ENCODE measurements at regions not wholly inside any gene's neighbourhood (a gene's known extent, or its start where the extent isn't known, plus 50 kb on each side); places are given as distances from the start of the nearest gene placed in this dataset.

DNA sequence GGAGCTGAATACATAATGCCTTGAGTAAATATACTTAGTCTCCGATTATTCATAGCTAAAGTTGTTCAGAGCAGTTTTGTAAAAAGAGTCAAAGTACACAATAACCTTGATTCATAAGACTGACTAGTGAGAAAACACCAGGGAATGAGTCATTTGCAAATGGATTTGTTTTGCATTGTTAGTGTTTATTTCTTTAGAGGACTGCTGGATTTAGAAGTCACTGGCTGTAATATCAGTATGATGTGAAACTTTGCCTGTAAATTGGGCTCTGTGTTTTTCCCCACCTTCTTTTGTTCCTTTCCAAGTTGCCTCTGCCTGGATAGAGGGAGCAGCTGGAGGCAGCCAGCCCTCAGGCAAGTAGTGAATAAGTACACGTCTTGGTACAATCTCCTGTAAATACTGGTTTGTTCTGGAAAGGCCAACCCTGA is 474.7 kb downstream of the NUF2 start:
- WGBS (ENCODE audit: insufficient coverage, low lambda C conversion rate): no CpG with 5 or more reads among the region's 2 CpGs
- no peak overlapping the region for H3K4me3 ChIP-seq (ENCODE audit: low read length)
- no peak overlapping the region for H3K27ac ChIP-seq (ENCODE audit: low read length)
- H3K9me3 ChIP-seq (ENCODE audit: control insufficient read depth, low read depth, low read length): peaks cover 6% of the 10 kb centered on the region
- no peaks in the 10 kb centered on the region for H3K27me3 ChIP-seq (ENCODE audit: control insufficient read depth, insufficient read depth, low read length)
- no peaks in the 10 kb centered on the region for H3K4me1 ChIP-seq (ENCODE audit: control insufficient read depth, insufficient read depth, low read length)
- no peak for DNase-seq
- no peaks in the 10 kb centered on the region for H3K36me3 ChIP-seq (ENCODE audit: control insufficient read depth, insufficient read depth, low read length)

DNA sequence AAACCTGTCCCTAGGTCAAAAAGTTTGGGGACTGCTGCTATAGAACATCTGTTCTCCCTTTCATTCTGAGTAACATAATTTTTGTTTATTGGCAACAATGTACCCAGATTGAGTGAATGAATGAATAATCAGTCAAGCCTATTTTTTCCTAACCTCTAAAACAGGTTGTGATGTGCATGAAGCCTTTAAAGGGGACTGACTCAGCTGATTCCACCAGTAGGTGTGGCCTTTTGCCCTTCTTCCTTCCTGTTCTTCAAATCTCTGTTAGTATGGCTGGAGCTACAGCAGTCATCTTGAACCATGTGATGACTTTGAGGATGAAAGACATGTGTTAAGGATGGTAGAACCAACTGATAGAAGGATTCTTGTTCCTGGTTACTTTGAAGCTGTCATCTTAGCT is 476.1 kb downstream of the NUF2 start:
- Histone ChIP-seq H3K27ac (ENCODE audit: low read length) (no peak overlapping the region), H3K36me3 (ENCODE audit: control insufficient read depth, insufficient read depth, low read length) (no peaks in the 10 kb centered on the region), H3K27me3 (ENCODE audit: control insufficient read depth, insufficient read depth, low read length) (no peaks in the 10 kb centered on the region), H3K9me3 (ENCODE audit: control insufficient read depth, low read depth, low read length) (no peaks in the 10 kb centered on the region), H3K4me1 (ENCODE audit: control insufficient read depth, insufficient read depth, low read length) (no peaks in the 10 kb centered on the region), H3K4me3 (ENCODE audit: low read length) (no peak overlapping the region)
- no peak for DNase-seq

DNA sequence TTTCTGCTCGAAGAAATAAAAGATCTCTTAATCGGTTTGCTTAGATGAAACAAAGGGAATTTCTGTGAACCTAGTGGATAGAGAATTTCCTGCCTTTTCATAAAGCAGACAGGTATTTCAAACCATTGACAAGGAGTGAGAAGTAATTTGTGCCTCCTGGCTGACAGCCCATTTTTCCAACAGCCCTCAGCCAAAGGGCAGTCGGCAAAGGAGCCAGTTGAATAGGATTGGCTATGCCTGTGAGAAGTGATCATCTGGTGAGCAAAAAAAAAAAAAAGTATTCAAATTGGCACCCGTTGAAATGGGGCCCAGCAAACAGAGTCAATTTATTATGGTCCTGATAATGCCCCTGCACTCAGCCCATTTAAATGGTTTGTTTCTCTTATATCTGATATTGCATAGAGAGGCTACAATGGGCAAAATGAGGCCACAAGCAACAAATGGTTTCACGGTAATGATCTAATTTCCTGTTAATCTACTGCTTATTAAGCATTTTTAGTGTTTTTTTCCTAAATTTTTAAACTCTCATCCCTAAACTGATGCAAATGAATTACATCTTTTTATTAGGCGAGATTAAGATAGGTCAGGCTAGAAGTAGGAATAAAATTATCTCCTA is 477.5 kb downstream of the NUF2 start:
- WGBS (ENCODE audit: insufficient coverage, low lambda C conversion rate): 94% methylated on average over 2 of the region's 6 CpGs
- Histone ChIP-seq H3K4me1 (ENCODE audit: control insufficient read depth, insufficient read depth, low read length) (no peaks in the 10 kb centered on the region), H3K27me3 (ENCODE audit: control insufficient read depth, insufficient read depth, low read length) (no peaks in the 10 kb centered on the region), H3K9me3 (ENCODE audit: control insufficient read depth, low read depth, low read length) (no peaks in the 10 kb centered on the region), H3K36me3 (ENCODE audit: control insufficient read depth, insufficient read depth, low read length) (no peaks in the 10 kb centered on the region), H3K4me3 (ENCODE audit: low read length) (no peak overlapping the region), H3K27ac (ENCODE audit: low read length) (no peak overlapping the region)
- no peak for DNase-seq

DNA sequence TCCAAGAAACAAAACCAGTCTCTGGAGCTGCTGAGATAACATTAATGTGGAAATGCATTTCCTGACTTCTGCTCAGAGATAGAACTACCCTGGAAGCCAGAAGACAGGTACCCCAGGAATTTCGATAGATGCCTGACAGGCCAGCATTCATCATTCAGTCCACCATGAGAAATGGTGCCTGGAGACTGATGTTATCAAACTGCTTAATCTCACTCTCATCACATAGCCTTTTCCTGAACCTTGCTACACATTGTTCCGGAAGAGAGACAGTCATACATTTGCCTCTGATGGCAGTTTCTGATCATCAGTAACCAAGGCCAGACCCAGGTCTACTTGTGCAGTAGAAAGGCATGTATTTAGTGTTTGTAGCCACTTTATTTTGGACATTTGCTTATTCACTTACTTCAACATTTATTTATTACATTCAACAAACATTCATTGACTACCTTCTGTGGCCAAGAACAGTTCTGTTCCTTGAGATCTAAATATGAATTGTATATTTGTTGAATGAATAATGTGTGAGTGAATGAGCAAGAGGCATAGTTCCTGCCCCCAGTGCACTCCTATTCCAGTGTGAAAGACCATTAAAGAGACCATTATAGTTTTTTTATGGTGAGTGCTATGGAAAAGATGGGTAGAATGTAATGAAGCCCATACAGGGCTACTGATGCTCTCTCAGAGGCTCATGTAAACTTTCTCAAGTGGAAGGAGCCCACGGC is 485.7 kb downstream of the NUF2 start:
- Histone ChIP-seq H3K27ac (ENCODE audit: low read length) (no peak overlapping the region), H3K4me3 (ENCODE audit: low read length) (no peak overlapping the region), H3K27me3 (ENCODE audit: control insufficient read depth, insufficient read depth, low read length) (no peaks in the 10 kb centered on the region), H3K9me3 (ENCODE audit: control insufficient read depth, low read depth, low read length) (no peaks in the 10 kb centered on the region), H3K4me1 (ENCODE audit: control insufficient read depth, insufficient read depth, low read length) (no peaks in the 10 kb centered on the region), H3K36me3 (ENCODE audit: control insufficient read depth, insufficient read depth, low read length) (no peaks in the 10 kb centered on the region)
- DNase-seq: no peak
- WGBS (ENCODE audit: insufficient coverage, low lambda C conversion rate): no CpG with 5 or more reads among the region's 3 CpGs

DNA sequence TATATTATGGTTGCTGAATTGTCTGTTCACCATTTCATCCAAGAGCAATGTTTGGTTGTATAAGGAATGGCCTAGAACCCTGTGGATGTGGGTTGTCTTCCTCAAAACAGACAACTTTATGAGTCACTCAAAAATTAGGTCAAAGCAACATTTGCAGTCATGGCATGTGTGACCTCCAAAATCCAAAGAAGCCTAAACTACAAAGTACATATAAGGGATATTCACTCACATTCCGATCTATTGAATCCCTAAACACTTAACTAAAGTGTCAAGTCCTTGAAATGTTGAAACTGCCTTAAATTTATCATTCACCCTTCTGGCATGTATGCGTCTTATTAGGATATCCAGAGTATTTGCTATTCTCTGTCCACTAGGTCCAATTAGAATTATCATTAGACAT is 491.5 kb downstream of the NUF2 start:
- Histone ChIP-seq H3K36me3 (ENCODE audit: control insufficient read depth, insufficient read depth, low read length) (no peaks in the 10 kb centered on the region), H3K27me3 (ENCODE audit: control insufficient read depth, insufficient read depth, low read length) (no peaks in the 10 kb centered on the region), H3K9me3 (ENCODE audit: control insufficient read depth, low read depth, low read length) (no peaks in the 10 kb centered on the region), H3K27ac (ENCODE audit: low read length) (no peak overlapping the region), H3K4me1 (ENCODE audit: control insufficient read depth, insufficient read depth, low read length) (no peaks in the 10 kb centered on the region), H3K4me3 (ENCODE audit: low read length) (no peak overlapping the region)
- no peak for DNase-seq
- no CpG with 5 or more reads among the region's 2 CpGs for WGBS (ENCODE audit: insufficient coverage, low lambda C conversion rate)

DNA sequence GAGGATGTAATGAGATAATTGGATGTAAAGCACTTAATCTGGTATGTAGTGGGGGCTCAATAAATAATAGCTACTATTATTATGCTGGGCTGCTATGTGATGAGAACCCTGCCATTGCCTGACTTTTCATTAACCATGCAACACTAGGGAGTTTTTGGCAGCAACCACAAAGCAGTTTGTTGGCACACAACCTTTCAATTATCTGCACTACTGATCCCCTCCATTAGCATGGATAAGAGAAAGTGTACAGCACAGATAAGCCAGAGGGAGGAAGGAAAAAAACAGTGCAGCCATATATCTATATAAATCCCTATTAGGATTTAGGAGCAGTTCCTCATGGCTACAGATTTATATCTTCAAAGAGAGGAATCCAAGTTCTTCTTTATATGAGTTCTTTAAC is 498.5 kb downstream of the NUF2 start:
- no peak for DNase-seq
- H3K9me3 ChIP-seq (ENCODE audit: control insufficient read depth, low read depth, low read length): no peaks in the 10 kb centered on the region
- H3K4me1 ChIP-seq (ENCODE audit: control insufficient read depth, insufficient read depth, low read length): no peaks in the 10 kb centered on the region
- no peak overlapping the region for H3K27ac ChIP-seq (ENCODE audit: low read length)
- H3K4me3 ChIP-seq (ENCODE audit: low read length): no peak overlapping the region
- no peaks in the 10 kb centered on the region for H3K36me3 ChIP-seq (ENCODE audit: control insufficient read depth, insufficient read depth, low read length)
- H3K27me3 ChIP-seq (ENCODE audit: control insufficient read depth, insufficient read depth, low read length): no peaks in the 10 kb centered on the region

DNA sequence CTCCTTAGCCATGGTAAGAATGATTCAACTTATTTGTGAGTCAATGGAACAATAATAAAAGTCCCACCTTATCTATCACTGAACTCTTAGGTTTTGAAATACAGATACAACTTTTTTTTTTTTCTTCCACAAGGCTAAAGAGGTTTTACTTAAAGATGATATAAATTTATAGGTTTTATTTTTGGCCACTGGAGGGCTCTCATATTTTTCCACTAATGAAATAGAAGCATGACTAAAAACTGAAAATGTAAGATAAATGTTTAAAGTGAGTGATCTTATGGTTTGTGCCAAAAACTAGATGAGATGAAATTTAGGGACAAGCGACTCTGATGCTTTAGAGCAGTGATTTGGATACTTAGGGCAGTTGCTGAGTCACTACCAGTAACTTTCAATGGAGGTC is 499.0 kb downstream of the NUF2 start:
- no peaks in the 10 kb centered on the region for H3K27me3 ChIP-seq (ENCODE audit: control insufficient read depth, insufficient read depth, low read length)
- H3K9me3 ChIP-seq (ENCODE audit: control insufficient read depth, low read depth, low read length): no peaks in the 10 kb centered on the region
- H3K36me3 ChIP-seq (ENCODE audit: control insufficient read depth, insufficient read depth, low read length): no peaks in the 10 kb centered on the region
- no peak overlapping the region for H3K4me3 ChIP-seq (ENCODE audit: low read length)
- WGBS (ENCODE audit: insufficient coverage, low lambda C conversion rate): no CpG with 5 or more reads among the region's 1 CpG
- H3K27ac ChIP-seq (ENCODE audit: low read length): no peak overlapping the region
- H3K4me1 ChIP-seq (ENCODE audit: control insufficient read depth, insufficient read depth, low read length): no peaks in the 10 kb centered on the region
- DNase-seq: no peak

DNA sequence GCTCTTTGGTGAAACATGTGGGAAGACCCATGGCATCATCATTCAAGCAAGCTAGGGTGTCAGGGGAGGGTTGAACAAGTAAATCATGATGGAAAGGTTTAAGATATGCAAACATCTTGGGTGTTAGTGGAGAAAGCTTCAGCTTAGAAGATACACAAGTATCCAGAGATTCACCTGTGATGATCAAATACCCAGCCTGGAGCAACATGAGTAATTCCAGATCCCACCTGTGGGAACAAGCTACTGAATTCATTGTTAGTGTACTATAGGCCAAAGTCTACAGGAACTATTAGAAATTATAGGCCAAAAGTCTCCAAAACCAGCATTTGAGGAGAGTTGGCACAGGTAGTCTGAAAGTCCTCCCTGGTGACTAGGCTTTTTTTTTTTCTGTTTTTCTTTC is 499.9 kb downstream of the NUF2 start:
- H3K4me3 ChIP-seq (ENCODE audit: low read length): no peak overlapping the region

DNA sequence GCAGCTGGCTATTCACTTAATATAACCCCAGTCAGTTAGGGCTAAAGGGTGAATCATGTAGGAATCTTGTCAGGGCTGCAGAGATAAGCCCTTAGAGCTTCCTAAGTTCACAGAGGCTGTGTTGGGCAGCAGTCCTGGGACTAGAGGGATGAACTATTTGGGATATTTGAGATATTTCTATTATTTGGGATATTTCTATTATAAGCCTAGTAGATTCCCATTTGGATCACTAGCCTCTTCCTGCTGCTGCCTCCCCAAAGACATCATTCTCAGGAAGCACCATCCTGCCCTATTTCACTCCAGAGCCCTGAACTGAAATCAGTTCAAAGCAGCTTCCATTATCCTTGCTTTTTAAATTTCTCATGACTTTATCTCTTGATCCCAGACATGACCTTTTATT is 501.3 kb downstream of the NUF2 start:
- no peaks in the 10 kb centered on the region for H3K36me3 ChIP-seq (ENCODE audit: control insufficient read depth, insufficient read depth, low read length)
- no peak overlapping the region for H3K4me3 ChIP-seq (ENCODE audit: low read length)
- H3K9me3 ChIP-seq (ENCODE audit: control insufficient read depth, low read depth, low read length): no peaks in the 10 kb centered on the region
- H3K27ac ChIP-seq (ENCODE audit: low read length): no peak overlapping the region
- no peaks in the 10 kb centered on the region for H3K4me1 ChIP-seq (ENCODE audit: control insufficient read depth, insufficient read depth, low read length)
- no peaks in the 10 kb centered on the region for H3K27me3 ChIP-seq (ENCODE audit: control insufficient read depth, insufficient read depth, low read length)
- DNase-seq: no peak

More for the DNA sequence above, 499.9 kb downstream of the NUF2 start:
- no peaks in the 10 kb centered on the region for H3K36me3 ChIP-seq (ENCODE audit: control insufficient read depth, insufficient read depth, low read length)
- no peaks in the 10 kb centered on the region for H3K9me3 ChIP-seq (ENCODE audit: control insufficient read depth, low read depth, low read length)
- no peaks in the 10 kb centered on the region for H3K4me1 ChIP-seq (ENCODE audit: control insufficient read depth, insufficient read depth, low read length)
- DNase-seq: no peak
- H3K27me3 ChIP-seq (ENCODE audit: control insufficient read depth, insufficient read depth, low read length): no peaks in the 10 kb centered on the region
- no peak overlapping the region for H3K27ac ChIP-seq (ENCODE audit: low read length)

DNA sequence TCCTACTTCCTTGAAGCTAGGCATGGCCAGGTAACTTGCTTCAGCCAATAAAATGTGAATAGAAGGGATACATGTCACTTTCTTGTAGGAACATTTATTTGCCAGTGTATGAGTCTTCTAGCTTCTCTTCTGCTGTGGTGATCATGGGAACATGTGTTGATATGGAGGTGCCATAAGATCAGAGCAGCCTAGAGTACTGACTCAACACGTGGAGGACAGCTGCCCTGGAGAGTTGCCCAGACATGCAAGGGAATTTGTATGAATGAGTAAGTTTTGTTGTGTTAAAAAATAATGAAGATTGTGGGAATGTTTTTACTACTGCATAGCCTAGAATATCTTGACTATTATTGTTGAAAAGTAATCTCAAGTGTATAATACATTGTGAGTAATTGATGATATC is 502.3 kb downstream of the NUF2 start:
- no peak overlapping the region for H3K27ac ChIP-seq (ENCODE audit: low read length)
- no peaks in the 10 kb centered on the region for H3K9me3 ChIP-seq (ENCODE audit: control insufficient read depth, low read depth, low read length)
- no peaks in the 10 kb centered on the region for H3K27me3 ChIP-seq (ENCODE audit: control insufficient read depth, insufficient read depth, low read length)
- no peaks in the 10 kb centered on the region for H3K36me3 ChIP-seq (ENCODE audit: control insufficient read depth, insufficient read depth, low read length)
- 60% methylated on average over 1 of the region's 1 CpG for WGBS (ENCODE audit: insufficient coverage, low lambda C conversion rate)
- DNase-seq: no peak
- no peaks in the 10 kb centered on the region for H3K4me1 ChIP-seq (ENCODE audit: control insufficient read depth, insufficient read depth, low read length)
- H3K4me3 ChIP-seq (ENCODE audit: low read length): no peak overlapping the region

DNA sequence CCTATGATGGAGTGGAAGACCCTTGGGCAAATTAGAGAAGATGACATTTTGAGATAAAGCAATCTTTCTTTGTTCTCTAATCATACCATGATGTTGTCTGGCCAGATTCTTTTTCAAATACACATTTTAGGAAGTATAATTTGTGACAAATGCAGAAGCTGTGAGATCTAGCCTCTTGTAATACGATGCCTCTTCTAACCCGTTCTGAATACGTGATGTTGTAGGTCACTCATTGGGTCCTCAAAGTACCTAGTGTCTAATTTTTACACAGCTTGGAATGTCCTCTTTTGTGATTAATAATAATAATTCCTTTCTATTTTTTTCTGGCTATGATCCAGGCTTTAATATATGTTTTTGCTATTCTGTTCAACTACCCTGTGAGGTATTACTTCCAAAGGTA is 502.7 kb downstream of the NUF2 start:
- no peaks in the 10 kb centered on the region for H3K36me3 ChIP-seq (ENCODE audit: control insufficient read depth, insufficient read depth, low read length)
- no peak overlapping the region for H3K27ac ChIP-seq (ENCODE audit: low read length)
- H3K27me3 ChIP-seq (ENCODE audit: control insufficient read depth, insufficient read depth, low read length): no peaks in the 10 kb centered on the region
- no peak for DNase-seq
- no peaks in the 10 kb centered on the region for H3K4me1 ChIP-seq (ENCODE audit: control insufficient read depth, insufficient read depth, low read length)
- no peak overlapping the region for H3K4me3 ChIP-seq (ENCODE audit: low read length)
- WGBS (ENCODE audit: insufficient coverage, low lambda C conversion rate): 92% methylated on average over 2 of the region's 3 CpGs
- H3K9me3 ChIP-seq (ENCODE audit: control insufficient read depth, low read depth, low read length): no peaks in the 10 kb centered on the region

All from large intestine (tissue), 3 donors.